ENCODE measurements at regions not wholly inside any gene's neighbourhood (a gene's known extent, or its start where the extent isn't known, plus 50 kb on each side); places are given as distances from the start of the nearest gene placed in this dataset.

GRCh38 chr12:113719911-113720591, 246.1 kb downstream of the RBM19 start:
- no peak for TF ChIP-seq CTCF (conservative IDR thresholded peaks at IDR 0.05; ENCODE audit: low read depth, low read length)
- no peak overlapping the region for H3K4me3 ChIP-seq (ENCODE audit: low read length)
- no peak for DNase-seq (ENCODE audit: low read depth)

GRCh38 chr12:113713156-113713555, 241.5 kb upstream of the LHX5 start:
- TF ChIP-seq CTCF (conservative IDR thresholded peaks at IDR 0.05; ENCODE audit: low read depth, low read length) = no peak
- DNase-seq (ENCODE audit: low read depth) = no peak
- H3K4me3 ChIP-seq (ENCODE audit: low read length) = no peak overlapping the region

- no peak overlapping the region for H3K4me3 ChIP-seq (ENCODE audit: low read length)
- no peak for DNase-seq (ENCODE audit: low read depth)
- no peak for TF ChIP-seq CTCF (conservative IDR thresholded peaks at IDR 0.05; ENCODE audit: low read depth, low read length)
Measured at GRCh38 chr12:113712481-113712880, 240.8 kb upstream of the LHX5 start.

- no peak for TF ChIP-seq CTCF (conservative IDR thresholded peaks at IDR 0.05; ENCODE audit: low read depth, low read length)
- DNase-seq (ENCODE audit: low read depth) = no peak
- H3K4me3 ChIP-seq (ENCODE audit: low read length) = no peak overlapping the region
Measured at GRCh38 chr12:113710216-113710615, 238.5 kb upstream of the LHX5 start.

GRCh38 chr12:113709456-113709855, 237.8 kb upstream of the LHX5 start:
- no peak overlapping the region for H3K4me3 ChIP-seq (ENCODE audit: low read length)
- no peak for TF ChIP-seq CTCF (conservative IDR thresholded peaks at IDR 0.05; ENCODE audit: low read depth, low read length)
- DNase-seq (ENCODE audit: low read depth) = no peak

- no peak for TF ChIP-seq CTCF (conservative IDR thresholded peaks at IDR 0.05; ENCODE audit: low read depth, low read length)
- no peak overlapping the region for H3K4me3 ChIP-seq (ENCODE audit: low read length)
- no peak for DNase-seq (ENCODE audit: low read depth)
Measured at GRCh38 chr12:113702836-113703235, 231.2 kb upstream of the LHX5 start.

GRCh38 chr12:113702276-113702675, 230.6 kb upstream of the LHX5 start:
- H3K4me3 ChIP-seq (ENCODE audit: low read length) = no peak overlapping the region
- TF ChIP-seq CTCF (conservative IDR thresholded peaks at IDR 0.05; ENCODE audit: low read depth, low read length) = no peak
- DNase-seq (ENCODE audit: low read depth) = no peak
